ENCODE measurements at regions not wholly inside any gene's neighbourhood (a gene's known extent, or its start where the extent isn't known, plus 50 kb on each side); places are given as distances from the start of the nearest gene placed in this dataset.
A peak's percentile ranks its signal among the peaks of the same experiment; 100 is the strongest.

- peak; percentile 96 for TF ChIP-seq RAD21 (IDR thresholded peaks at IDR 0.05; ENCODE audit: low read depth)
- TF ChIP-seq FOXM1 (IDR thresholded peaks at IDR 0.05; ENCODE audit: borderline replicate concordance, low read depth): no peak
- TF ChIP-seq EGR1 (IDR thresholded peaks at IDR 0.05): no peak
- TF ChIP-seq, protein P1, sequence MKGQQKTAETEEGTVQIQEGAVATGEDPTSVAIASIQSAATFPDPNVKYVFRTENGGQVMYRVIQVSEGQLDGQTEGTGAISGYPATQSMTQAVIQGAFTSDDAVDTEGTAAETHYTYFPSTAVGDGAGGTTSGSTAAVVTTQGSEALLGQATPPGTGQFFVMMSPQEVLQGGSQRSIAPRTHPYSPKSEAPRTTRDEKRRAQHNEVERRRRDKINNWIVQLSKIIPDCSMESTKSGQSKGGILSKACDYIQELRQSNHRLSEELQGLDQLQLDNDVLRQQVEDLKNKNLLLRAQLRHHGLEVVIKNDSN (IDR thresholded peaks at IDR 0.05): no peak
- TF ChIP-seq MAX (IDR thresholded peaks at IDR 0.05): peak; percentile 46
- no peak for TF ChIP-seq TEAD4 (IDR thresholded peaks at IDR 0.05)
Measured at GRCh38 chr9:89549031-89549644, 51.2 kb upstream of the SEMA4D start.

DNA sequence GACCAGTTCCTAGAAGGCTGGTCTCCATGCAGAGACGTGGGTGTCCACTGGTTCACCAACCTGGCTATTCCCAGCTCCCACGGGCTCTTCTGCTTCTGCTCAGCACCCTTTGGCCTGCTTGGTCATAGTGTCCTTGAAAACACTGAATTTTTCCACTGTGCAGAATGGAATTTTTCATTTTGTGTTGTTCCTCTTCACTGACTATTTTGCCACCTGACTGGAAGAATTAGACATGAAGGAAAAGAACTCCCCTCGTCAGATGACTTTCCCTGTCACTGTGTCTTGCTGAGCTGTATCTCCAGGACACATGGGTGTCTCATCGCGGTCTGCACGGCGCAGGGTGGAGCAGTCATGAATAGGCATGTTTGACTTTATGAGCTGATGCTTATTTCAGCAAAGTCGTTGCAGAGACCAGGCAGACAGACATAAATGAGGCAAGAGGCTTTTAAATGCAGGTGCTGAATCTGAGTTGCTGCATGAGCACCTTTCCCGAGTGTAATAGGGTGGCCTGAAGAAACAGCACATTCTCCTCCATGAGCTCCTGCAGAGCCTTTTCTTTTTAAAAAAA lies 50.2 kb upstream of the SEMA4D start:
- TF ChIP-seq TEAD4 (IDR thresholded peaks at IDR 0.05) (no peak), YY1 (IDR thresholded peaks at IDR 0.05; ENCODE audit: low read depth) (no peak), CREB1 (IDR thresholded peaks at IDR 0.05; ENCODE audit: low read depth) (no peak), RAD21 (IDR thresholded peaks at IDR 0.05; ENCODE audit: low read depth) (no peak), EP300 (IDR thresholded peaks at IDR 0.05; ENCODE audit: borderline replicate concordance) (no peak)
- TF ChIP-seq, protein P1 (IDR thresholded peaks at IDR 0.05): no peak

All from Ishikawa (cell line).